Large intestine (tissue), 3 donors: ENCODE measurements at regions not wholly inside any gene's neighbourhood (a gene's known extent, or its start where the extent isn't known, plus 50 kb on each side); places are given as distances from the start of the nearest gene placed in this dataset.
A peak's percentile ranks its signal among the peaks of the same experiment; 100 is the strongest.

Experiments used
- DNase-seq, 2 donors: peaks; one replicate each; pipeline versions ENCODE4 v3.0.0 to v3.0.0-alpha.2; 2013
- H3K27ac ChIP-seq: one replicate; pipeline ENCODE4 v1.5.1; 2013; ENCODE audit warnings: low read length
- H3K27me3 ChIP-seq: 2 replicates; pipeline ENCODE4 v1.6.1; 2013; ENCODE audit warnings: low read length; ENCODE audit not compliant: control insufficient read depth, insufficient read depth
- H3K36me3 ChIP-seq: 2 replicates; pipeline ENCODE4 v1.6.1; 2013; ENCODE audit warnings: low read length; ENCODE audit not compliant: control insufficient read depth, insufficient read depth
- H3K4me1 ChIP-seq: one replicate; pipeline ENCODE4 v1.6.1; 2013; ENCODE audit warnings: low read length; ENCODE audit not compliant: control insufficient read depth, insufficient read depth
- H3K4me3 ChIP-seq: one replicate; pipeline ENCODE4 v1.5.1; 2013; ENCODE audit warnings: low read length
- H3K9me3 ChIP-seq: one replicate; pipeline ENCODE4 v1.6.1; 2013; ENCODE audit warnings: mild to moderate bottlenecking, low read depth, low read length, moderate library complexity; ENCODE audit not compliant: control insufficient read depth
- WGBS: methylation state at CpG from one replicate; pipeline ENCODE4 v1.1.5; 2013; ENCODE audit warnings: low lambda C conversion rate; ENCODE audit not compliant: insufficient coverage; 5-methylcytosine and 5-hydroxymethylcytosine counted together

DNA sequence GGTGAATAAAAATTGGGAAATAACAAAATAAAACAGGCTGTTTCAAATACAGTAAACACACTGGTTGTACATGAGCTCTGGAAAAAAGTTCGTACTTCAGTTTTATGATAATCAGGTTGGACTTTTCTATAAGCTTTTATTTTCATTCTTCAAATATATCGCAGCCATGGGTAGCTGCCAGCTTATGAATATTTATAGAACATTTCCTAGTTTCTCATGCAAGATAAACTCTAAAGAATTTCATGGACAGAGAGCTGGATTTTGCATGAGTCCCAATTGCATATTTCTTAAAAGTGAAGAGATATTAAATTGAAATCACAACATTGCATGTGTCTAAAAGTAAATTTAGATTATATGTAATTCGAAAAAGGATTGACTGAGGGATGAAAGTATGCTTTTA, 827.6 kb downstream of the SLC6A15 start:
- H3K27me3 ChIP-seq = no peaks in the 10 kb centered on the region
- H3K4me3 ChIP-seq = no peak overlapping the region
- no peak for DNase-seq
- H3K27ac ChIP-seq = no peak overlapping the region
- H3K36me3 ChIP-seq = no peaks in the 10 kb centered on the region
- no peaks in the 10 kb centered on the region for H3K9me3 ChIP-seq
- no peaks in the 10 kb centered on the region for H3K4me1 ChIP-seq
- WGBS = 86% methylated on average over 1 of the region's 3 CpGs

DNA sequence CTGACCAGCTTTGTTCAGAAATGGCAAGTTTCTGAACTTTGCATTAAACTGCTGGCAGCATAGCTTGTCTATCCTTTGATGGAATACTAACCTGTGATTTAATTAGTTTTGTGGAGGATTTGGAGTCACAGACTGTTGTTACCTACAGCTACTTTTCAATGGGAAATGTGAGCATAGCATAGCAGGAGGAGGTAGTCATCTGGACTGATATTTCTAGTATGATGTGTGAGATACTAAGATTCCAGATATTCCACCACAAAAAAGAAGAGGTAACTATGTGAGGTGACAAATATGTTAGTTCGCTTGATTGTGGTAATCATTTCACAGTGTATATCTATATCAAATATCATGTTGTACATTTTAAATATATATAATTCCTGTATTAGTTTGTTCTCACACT, 833.0 kb downstream of the SLC6A15 start:
- WGBS = no CpG with 5 or more reads among the region's 1 CpG
- DNase-seq = no peak

DNA sequence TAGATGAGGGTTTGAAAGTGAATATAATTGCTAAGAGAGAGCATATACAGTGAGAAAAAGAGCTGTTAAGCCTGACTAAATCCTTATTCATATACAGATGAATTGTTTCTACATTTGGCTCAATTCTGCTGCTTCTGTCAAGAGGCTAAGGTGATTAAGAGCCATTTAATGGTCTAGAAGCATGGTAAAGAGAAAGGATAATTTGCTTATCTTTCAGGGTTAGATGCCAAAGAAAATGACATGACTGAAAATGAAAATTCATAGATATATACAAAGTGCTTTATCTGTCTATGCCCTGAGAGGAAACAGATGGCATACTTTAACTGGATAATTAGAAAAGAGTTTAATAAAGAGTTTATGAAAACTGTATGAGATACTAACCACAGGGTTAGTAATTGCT, 834.9 kb downstream of the SLC6A15 start:
- H3K36me3 ChIP-seq = no peaks in the 10 kb centered on the region

More for the DNA sequence above, 833.0 kb downstream of the SLC6A15 start:
- Histone ChIP-seq H3K9me3 (no peaks in the 10 kb centered on the region), H3K4me1 (no peaks in the 10 kb centered on the region), H3K27ac (no peak overlapping the region), H3K27me3 (no peaks in the 10 kb centered on the region), H3K36me3 (no peaks in the 10 kb centered on the region), H3K4me3 (no peak overlapping the region)

DNA sequence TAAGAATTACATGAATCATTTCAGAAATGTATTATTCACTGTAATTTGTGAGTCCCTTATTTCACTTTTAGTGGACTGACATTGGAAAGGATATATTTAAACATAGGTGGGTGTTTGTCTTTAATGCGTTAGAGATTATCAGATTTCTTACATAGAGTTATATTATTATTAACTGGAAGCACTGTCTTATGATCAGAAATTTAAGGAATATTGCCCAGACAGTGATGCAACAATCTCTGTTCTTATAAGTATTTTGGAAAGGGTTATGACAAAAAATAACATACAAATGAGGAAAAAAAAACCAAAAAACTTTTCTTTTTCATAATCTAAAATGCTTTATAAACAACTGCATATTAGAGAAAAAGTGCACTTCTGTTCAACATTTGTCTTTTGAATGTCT, 836.6 kb downstream of the SLC6A15 start:
- H3K27me3 ChIP-seq = no peaks in the 10 kb centered on the region
- peaks cover 4% of the 10 kb centered on the region for H3K9me3 ChIP-seq
- H3K27ac ChIP-seq = no peak overlapping the region
- DNase-seq = no peak
- no peaks in the 10 kb centered on the region for H3K36me3 ChIP-seq
- no CpG with 5 or more reads among the region's 1 CpG for WGBS
- no peak overlapping the region for H3K4me3 ChIP-seq
- no peaks in the 10 kb centered on the region for H3K4me1 ChIP-seq

More for the DNA sequence above, 834.9 kb downstream of the SLC6A15 start:
- Histone ChIP-seq H3K4me1 (no peaks in the 10 kb centered on the region), H3K27ac (no peak overlapping the region), H3K9me3 (no peaks in the 10 kb centered on the region), H3K27me3 (no peaks in the 10 kb centered on the region), H3K4me3 (no peak overlapping the region)
- DNase-seq = no peak

DNA sequence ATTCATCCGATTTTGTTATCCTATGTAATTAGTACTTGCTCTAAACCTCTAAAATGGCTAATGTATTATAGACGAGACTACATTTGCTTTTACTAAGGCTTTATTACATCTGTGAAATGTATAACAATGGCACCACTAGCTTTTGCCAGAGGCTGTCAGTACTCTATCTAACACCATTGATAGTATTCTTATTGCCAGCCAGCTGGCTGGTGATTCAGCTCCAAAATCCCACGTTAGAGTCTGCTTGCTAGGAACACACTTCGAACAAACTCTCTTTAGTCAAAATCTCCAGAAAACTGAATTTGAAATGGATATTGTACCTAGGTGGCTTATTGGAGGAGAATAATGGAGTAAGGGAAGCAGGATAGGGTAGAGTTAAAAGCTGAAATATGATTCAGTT, 839.2 kb downstream of the SLC6A15 start:
- H3K4me1 ChIP-seq = no peaks in the 10 kb centered on the region
- H3K9me3 ChIP-seq = peaks cover 4% of the 10 kb centered on the region
- DNase-seq = no peak
- no peak overlapping the region for H3K27ac ChIP-seq
- no peak overlapping the region for H3K4me3 ChIP-seq
- no peaks in the 10 kb centered on the region for H3K36me3 ChIP-seq
- H3K27me3 ChIP-seq = no peaks in the 10 kb centered on the region
- 50% methylated on average over 1 of the region's 4 CpGs for WGBS

DNA sequence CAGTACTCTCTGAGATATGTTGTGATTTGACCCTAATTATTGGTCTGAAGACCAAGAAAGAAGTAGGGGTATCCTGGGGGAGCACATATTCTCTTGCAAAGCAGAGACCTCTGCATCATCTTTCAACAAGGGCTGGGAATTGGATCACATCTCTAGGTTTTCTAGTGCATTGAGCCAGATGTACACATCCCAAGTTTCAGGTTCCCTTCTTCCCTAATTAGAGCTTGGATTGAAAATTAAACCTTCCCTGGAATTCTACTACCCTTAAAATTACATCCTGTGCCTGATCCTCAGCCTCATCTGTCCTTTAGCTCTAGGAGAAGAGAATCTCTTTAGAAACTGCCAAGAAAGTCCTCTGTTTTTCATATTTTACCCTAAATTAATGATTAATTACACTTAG, 839.6 kb downstream of the SLC6A15 start:
- no peak overlapping the region for H3K4me3 ChIP-seq
- no peaks in the 10 kb centered on the region for H3K4me1 ChIP-seq
- H3K9me3 ChIP-seq = peaks cover 4% of the 10 kb centered on the region
- no peaks in the 10 kb centered on the region for H3K27me3 ChIP-seq
- no peak for DNase-seq
- H3K27ac ChIP-seq = no peak overlapping the region
- H3K36me3 ChIP-seq = no peaks in the 10 kb centered on the region

DNA sequence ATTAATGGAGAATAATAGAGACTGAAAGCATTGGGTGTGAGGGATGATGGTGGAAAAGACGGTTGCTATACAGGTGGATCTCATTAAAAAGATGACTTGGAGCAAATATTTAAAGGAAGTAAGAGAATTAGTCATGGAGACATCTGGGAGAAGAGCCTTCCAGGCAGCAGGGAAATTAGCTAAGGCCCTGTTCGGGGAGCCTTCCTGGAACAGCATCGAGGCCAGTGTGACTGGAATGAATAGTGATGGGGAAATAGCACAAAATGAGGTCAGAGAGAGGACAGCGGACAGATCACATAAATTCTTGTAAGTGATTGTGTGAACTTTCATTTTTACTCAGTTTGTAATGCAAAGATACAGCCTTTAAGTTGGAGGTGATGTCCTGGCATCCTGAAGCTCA, 842.3 kb downstream of the SLC6A15 start:
- Histone ChIP-seq H3K27ac (no peak overlapping the region), H3K9me3 (peaks cover 4% of the 10 kb centered on the region), H3K4me3 (no peak overlapping the region), H3K4me1 (no peaks in the 10 kb centered on the region), H3K27me3 (no peaks in the 10 kb centered on the region), H3K36me3 (no peaks in the 10 kb centered on the region)
- DNase-seq = peak in 1 of 2 donors; percentile 4
- 100% methylated on average over 1 of the region's 4 CpGs for WGBS

DNA sequence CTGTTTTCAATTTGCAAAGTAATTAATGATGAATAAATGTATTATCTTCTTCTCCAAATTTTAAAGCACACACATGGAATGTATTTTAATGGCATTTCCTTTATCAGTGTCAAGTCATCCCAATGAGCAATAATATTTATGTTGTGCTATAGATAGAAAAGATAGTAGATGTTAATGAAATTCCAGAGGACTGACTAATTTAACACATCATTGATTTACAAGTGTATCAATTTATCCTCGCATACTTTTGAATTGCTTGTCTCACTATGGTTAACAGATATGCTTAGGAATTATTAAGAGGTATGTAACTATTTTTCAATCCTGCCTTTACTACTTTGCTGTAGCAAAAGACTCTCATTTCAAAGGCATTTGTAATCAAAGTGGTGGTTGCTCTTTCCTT, 842.9 kb downstream of the SLC6A15 start:
- no peak overlapping the region for H3K4me3 ChIP-seq
- H3K27me3 ChIP-seq = no peaks in the 10 kb centered on the region
- DNase-seq = no peak
- no peaks in the 10 kb centered on the region for H3K4me1 ChIP-seq
- peaks cover 4% of the 10 kb centered on the region for H3K9me3 ChIP-seq
- H3K36me3 ChIP-seq = no peaks in the 10 kb centered on the region
- 100% methylated on average over 1 of the region's 1 CpG for WGBS
- no peak overlapping the region for H3K27ac ChIP-seq

DNA sequence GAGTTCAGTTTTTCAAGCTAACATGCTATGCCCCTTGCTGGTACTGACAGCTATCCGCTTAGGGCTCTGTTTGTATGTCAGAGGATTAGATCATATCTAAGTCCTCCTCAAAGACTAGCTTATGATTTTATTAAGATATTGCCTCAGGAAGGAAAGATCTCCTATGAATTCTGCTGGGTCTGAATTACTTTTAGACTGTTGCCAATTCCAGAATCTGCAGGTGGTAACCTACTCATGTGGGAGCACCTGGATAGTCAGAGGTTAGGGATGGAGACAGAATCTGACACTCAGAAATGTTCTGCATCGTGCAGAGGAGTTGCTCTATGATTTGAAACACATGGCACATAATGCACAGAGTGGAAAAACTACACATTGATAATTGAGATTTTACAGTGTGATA, 843.4 kb downstream of the SLC6A15 start:
- no peaks in the 10 kb centered on the region for H3K27me3 ChIP-seq
- no peak for DNase-seq
- H3K9me3 ChIP-seq = peaks cover 4% of the 10 kb centered on the region
- H3K36me3 ChIP-seq = no peaks in the 10 kb centered on the region
- H3K4me3 ChIP-seq = no peak overlapping the region
- H3K27ac ChIP-seq = no peak overlapping the region
- H3K4me1 ChIP-seq = no peaks in the 10 kb centered on the region
- WGBS = 20% methylated on average over 1 of the region's 2 CpGs

DNA sequence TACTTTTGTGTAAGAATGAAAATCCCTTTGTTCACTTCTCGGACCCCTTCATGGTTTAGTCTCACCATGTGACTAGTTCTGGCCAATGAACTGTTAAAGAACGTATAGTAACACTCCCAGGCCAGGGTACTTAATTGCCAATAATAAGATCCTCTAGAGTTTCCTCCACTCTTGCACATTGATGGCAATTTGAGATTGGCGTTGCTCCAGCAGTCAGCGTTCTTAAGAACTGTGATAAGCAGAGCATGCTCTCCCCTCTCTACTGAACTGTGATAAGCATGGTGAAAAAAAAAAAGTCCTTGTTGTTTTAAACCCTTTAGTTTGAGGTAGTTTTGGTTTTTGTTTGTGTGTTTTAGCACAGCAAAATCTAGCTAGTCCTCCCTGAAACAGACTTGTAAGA, 854.5 kb downstream of the SLC6A15 start:
- Histone ChIP-seq H3K4me3 (no peak overlapping the region), H3K4me1 (no peaks in the 10 kb centered on the region), H3K9me3 (no peaks in the 10 kb centered on the region), H3K36me3 (no peaks in the 10 kb centered on the region), H3K27ac (no peak overlapping the region), H3K27me3 (no peaks in the 10 kb centered on the region)
- no peak for DNase-seq
- WGBS = no CpG with 5 or more reads among the region's 4 CpGs

DNA sequence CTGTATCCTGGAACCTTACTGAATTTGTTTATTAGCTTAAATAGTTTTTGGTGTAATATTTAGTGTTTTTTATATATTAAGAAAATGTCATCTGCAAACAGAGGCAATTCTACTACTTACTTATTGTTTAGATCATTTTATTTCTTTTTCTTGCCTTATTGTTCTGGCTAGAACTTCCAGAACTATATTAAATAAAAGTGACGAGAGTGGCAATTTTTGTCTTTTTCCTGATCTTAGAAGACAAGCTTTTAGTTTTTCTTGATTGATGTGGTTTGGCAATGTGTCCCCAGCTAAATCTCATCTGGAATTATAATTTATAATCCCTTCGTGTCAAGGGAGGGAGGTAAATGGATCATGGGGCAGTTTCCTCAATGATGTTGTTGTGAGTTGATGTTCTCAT, 857.8 kb downstream of the SLC6A15 start:
- no peaks in the 10 kb centered on the region for H3K9me3 ChIP-seq
- H3K27ac ChIP-seq = no peak overlapping the region
- no peak overlapping the region for H3K4me3 ChIP-seq
- no peaks in the 10 kb centered on the region for H3K4me1 ChIP-seq
- DNase-seq = no peak
- H3K36me3 ChIP-seq = no peaks in the 10 kb centered on the region
- H3K27me3 ChIP-seq = no peaks in the 10 kb centered on the region
- WGBS = no CpG with 5 or more reads among the region's 2 CpGs
